Lung (tissue), 11 donors: ENCODE measurements at regions not wholly inside any gene's neighbourhood (a gene's known extent, or its start where the extent isn't known, plus 50 kb on each side); places are given as distances from the start of the nearest gene placed in this dataset.

Source experiments
- ATAC-seq: fragments of 200-7000 bp; cut with Tn5 transposase; one replicate; pipeline ENCODE4 v1.9.1; 2020; ENCODE audit warnings: moderate number of reproducible peaks; ENCODE audit not compliant: insufficient read depth, low FRiP score
- DNase-seq, 3 donors: peaks; one replicate each; pipeline ENCODE4 v3.0.0-alpha.2; 2013 to 2017
- H3K27ac ChIP-seq, 2 donors: one replicate each; pipeline ENCODE4 v1.5.1; 2013; ENCODE audit warnings: mild to moderate bottlenecking in 2 of 2, moderate library complexity in 2 of 2, control low read depth in 1 of 2, inconsistent platforms in 1 of 2, low read depth in 1 of 2, low read length in 1 of 2
- H3K27me3 ChIP-seq, 3 donors: one replicate each; pipeline ENCODE4 v1.5.1; 2013; ENCODE audit warnings: low read length in 2 of 3; ENCODE audit not compliant: control insufficient read depth in 3 of 3, insufficient read depth in 3 of 3
- H3K36me3 ChIP-seq, 4 donors: one replicate each; pipeline ENCODE4 v1.5.1; 2013; ENCODE audit warnings: low read length in 4 of 4, mild to moderate bottlenecking in 1 of 4, moderate library complexity in 1 of 4; ENCODE audit not compliant: control insufficient read depth in 4 of 4, insufficient read depth in 4 of 4
- H3K4me1 ChIP-seq, 5 donors: one replicate each; pipeline ENCODE4 v1.5.1; 2013; ENCODE audit warnings: low read length in 5 of 5, mild to moderate bottlenecking in 2 of 5, moderate library complexity in 1 of 5; ENCODE audit not compliant: control insufficient read depth in 5 of 5, insufficient read depth in 5 of 5
- H3K4me3 ChIP-seq: one replicate; pipeline ENCODE4 v1.5.1; 2013; ENCODE audit warnings: mild to moderate bottlenecking, control low read depth, moderate library complexity
- H3K9ac ChIP-seq, 2 donors: one replicate each; pipeline ENCODE4 v1.5.1; 2013; ENCODE audit warnings: low read length in 2 of 2, control low read depth in 1 of 2; ENCODE audit not compliant: insufficient read depth in 1 of 2
- H3K9me3 ChIP-seq, 4 donors: one replicate each; pipeline ENCODE4 v1.5.1; 2013; ENCODE audit warnings: low read length in 3 of 4, mild to moderate bottlenecking in 1 of 4, moderate library complexity in 1 of 4; ENCODE audit not compliant: control insufficient read depth in 4 of 4, insufficient read depth in 3 of 4
- WGBS, 2 donors: extraction: QIAGEN DNeasy Blood & Tissue Kit; methylation state at CpG; one replicate each; pipeline ENCODE4 v1.1.7; 2013; 5-methylcytosine and 5-hydroxymethylcytosine counted together
- TF ChIP-seq, protein P1 (sequence below): IDR thresholded peaks from 2 replicates; pipeline ENCODE4 v1.5.1; 2012; ENCODE audit warnings: mild to moderate bottlenecking; ENCODE audit errors: control extremely low read depth, extremely low read depth
- donor health status: control.
- donor health status: control.
- donor health status: Bipolar disorder and iron deficiency.
- donor health status: healthy.
- donor health status: DM: yes; HTN: yes; CAD: no.

DNA sequence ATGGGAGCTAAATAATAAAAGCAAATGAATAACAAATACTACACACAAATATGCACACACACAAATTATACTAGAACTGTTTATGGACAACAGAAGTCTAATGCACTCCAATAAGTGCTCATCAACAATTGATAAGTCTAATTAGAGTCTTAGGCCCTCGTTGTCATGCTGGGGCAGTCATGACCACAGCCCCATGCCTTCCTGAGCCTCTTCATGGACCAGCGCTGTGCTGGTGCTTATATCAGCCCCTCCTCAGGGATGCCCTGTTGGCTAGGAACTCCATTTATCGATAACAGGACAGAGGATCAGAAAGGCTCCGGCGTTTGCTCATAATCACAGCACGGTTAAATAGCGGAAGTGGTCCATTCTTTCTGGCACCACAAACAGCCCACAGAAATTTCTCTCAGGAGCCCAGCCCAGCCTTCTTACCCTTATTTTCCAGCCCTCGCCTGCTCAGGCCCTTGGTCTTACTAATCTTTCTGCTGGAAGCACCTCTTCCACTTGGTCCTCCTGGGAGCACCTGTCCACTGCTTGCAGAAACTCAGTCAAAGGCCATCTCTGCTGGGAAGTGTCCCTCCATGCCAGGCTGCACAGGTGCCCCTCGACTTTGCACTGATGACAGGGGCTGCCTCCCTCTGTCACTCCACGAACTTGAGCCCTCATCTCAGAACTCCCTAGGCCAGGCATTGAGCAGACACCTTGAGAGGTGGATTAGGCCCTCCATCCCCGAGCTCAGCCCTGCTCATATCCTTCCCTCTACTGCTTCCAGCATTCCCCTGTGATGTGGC, 500.2 kb upstream of the HS6ST1 start:
- ATAC-seq (no peak), DNase-seq (no peak)
- H3K4me3 ChIP-seq = no peak overlapping the region
- no peaks in the 10 kb centered on the region for H3K27me3 ChIP-seq
- no peak overlapping the region for H3K27ac ChIP-seq
- TF ChIP-seq, protein P1, sequence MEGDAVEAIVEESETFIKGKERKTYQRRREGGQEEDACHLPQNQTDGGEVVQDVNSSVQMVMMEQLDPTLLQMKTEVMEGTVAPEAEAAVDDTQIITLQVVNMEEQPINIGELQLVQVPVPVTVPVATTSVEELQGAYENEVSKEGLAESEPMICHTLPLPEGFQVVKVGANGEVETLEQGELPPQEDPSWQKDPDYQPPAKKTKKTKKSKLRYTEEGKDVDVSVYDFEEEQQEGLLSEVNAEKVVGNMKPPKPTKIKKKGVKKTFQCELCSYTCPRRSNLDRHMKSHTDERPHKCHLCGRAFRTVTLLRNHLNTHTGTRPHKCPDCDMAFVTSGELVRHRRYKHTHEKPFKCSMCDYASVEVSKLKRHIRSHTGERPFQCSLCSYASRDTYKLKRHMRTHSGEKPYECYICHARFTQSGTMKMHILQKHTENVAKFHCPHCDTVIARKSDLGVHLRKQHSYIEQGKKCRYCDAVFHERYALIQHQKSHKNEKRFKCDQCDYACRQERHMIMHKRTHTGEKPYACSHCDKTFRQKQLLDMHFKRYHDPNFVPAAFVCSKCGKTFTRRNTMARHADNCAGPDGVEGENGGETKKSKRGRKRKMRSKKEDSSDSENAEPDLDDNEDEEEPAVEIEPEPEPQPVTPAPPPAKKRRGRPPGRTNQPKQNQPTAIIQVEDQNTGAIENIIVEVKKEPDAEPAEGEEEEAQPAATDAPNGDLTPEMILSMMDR = no peak
- H3K9ac ChIP-seq = no peak overlapping the region
- no peaks in the 10 kb centered on the region for H3K9me3 ChIP-seq
- H3K4me1 ChIP-seq = peaks cover 0 to 4% (median 1%) of the 10 kb centered on the region in 5 donors
- no peaks in the 10 kb centered on the region for H3K36me3 ChIP-seq
- 87 to 92% methylated on average over 11 of the region's 11 CpGs for WGBS, 2 donors

DNA sequence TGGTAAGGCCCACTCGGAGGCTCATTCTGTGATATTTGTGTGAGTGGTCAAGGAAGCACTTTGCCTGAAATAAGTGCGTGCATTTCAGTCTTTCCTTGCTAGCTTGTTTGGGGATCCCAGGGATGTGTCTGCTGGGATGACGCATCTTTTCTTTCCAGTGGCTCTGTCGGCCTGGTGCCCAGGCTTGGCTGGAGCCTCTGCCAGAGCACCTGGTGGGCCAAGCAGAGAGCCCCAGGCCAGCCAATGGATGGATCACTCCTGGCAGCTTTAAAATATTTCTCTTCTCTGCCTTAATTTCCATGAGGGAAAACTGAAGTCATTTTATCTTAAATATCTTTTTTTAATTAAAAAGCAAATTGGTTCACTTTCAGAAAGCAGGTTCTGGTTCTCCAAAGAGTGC, 501.8 kb upstream of the HS6ST1 start:
- TF ChIP-seq, protein P1 = no peak

DNA sequence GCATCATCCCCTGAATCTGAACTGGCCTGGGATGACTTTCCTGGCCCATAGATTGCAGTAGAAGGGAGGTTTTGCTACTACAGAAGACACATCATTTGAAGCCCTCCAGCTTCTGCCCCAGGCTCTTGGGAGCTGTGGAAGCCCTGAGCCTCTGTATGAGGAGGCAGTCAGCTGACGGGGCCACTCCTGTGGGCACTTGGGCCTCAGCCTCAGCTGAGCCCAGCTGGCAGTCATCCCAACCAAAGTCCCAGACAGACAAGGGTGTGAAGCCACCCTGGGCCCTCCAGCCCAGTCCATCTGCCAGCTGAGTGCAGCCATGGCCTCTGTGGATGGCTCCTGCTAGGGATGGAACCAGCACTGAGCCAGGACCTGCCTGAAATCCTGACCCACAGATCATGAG, 502.3 kb upstream of the HS6ST1 start:
- Histone ChIP-seq H3K27ac (no peak overlapping the region), H3K27me3 (no peaks in the 10 kb centered on the region), H3K4me3 (no peak overlapping the region), H3K36me3 (no peaks in the 10 kb centered on the region), H3K9me3 (no peaks in the 10 kb centered on the region), H3K4me1 (peaks cover 0 to 4% (median 1%) of the 10 kb centered on the region in 5 donors), H3K9ac (no peak overlapping the region)
- TF ChIP-seq, protein P1 = no peak
- WGBS, 2 donors = 90 to 94% methylated on average over 1 of the region's 1 CpG
- no peak for DNase-seq
- ATAC-seq = no peak

More for the DNA sequence above, 501.8 kb upstream of the HS6ST1 start:
- ATAC-seq = no peak
- no peak overlapping the region for H3K4me3 ChIP-seq
- H3K36me3 ChIP-seq = no peaks in the 10 kb centered on the region
- H3K4me1 ChIP-seq = peaks cover 0 to 4% (median 1%) of the 10 kb centered on the region in 5 donors
- H3K27ac ChIP-seq = no peak overlapping the region
- WGBS, 2 donors = 88 to 94% methylated on average over 4 of the region's 4 CpGs
- H3K27me3 ChIP-seq = no peaks in the 10 kb centered on the region
- no peak for DNase-seq
- H3K9ac ChIP-seq = no peak overlapping the region
- H3K9me3 ChIP-seq = no peaks in the 10 kb centered on the region
